ENCODE measurements at regions not wholly inside any gene's neighbourhood (a gene's known extent, or its start where the extent isn't known, plus 50 kb on each side); places are given as distances from the start of the nearest gene placed in this dataset.

DNA sequence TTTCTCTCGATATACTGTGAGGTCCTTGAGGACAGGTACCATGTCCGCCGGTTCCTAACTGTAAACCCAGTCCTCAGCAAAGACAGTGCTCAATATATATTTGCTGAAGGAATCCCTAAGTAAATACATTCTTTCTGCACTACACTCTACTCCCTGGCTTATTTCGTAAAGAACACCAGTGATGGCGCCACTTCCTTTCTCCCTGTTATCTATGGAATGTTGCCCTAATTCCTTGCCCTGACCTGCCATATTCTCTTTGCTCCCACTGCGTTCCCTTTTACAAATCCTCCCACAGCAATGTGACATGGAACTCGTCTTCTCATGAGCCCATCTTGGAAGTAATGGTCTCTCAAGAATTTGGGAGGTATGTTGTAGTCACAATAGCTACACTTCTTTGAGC is 507.4 kb upstream of the COBL start:
- no peak for TF ChIP-seq POLR2A (IDR thresholded peaks at IDR 0.05; ENCODE audit: low read depth, low read length)
- TF ChIP-seq, protein P1, sequence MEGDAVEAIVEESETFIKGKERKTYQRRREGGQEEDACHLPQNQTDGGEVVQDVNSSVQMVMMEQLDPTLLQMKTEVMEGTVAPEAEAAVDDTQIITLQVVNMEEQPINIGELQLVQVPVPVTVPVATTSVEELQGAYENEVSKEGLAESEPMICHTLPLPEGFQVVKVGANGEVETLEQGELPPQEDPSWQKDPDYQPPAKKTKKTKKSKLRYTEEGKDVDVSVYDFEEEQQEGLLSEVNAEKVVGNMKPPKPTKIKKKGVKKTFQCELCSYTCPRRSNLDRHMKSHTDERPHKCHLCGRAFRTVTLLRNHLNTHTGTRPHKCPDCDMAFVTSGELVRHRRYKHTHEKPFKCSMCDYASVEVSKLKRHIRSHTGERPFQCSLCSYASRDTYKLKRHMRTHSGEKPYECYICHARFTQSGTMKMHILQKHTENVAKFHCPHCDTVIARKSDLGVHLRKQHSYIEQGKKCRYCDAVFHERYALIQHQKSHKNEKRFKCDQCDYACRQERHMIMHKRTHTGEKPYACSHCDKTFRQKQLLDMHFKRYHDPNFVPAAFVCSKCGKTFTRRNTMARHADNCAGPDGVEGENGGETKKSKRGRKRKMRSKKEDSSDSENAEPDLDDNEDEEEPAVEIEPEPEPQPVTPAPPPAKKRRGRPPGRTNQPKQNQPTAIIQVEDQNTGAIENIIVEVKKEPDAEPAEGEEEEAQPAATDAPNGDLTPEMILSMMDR (conservative IDR thresholded peaks at IDR 0.05; ENCODE audit: low read depth, low read length): no peak
- no peak for TF ChIP-seq SMC3 (IDR thresholded peaks at IDR 0.05; ENCODE audit: low read depth, low read length)
- TF ChIP-seq, protein P2, sequence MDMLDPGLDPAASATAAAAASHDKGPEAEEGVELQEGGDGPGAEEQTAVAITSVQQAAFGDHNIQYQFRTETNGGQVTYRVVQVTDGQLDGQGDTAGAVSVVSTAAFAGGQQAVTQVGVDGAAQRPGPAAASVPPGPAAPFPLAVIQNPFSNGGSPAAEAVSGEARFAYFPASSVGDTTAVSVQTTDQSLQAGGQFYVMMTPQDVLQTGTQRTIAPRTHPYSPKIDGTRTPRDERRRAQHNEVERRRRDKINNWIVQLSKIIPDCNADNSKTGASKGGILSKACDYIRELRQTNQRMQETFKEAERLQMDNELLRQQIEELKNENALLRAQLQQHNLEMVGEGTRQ (IDR thresholded peaks at IDR 0.05; ENCODE audit: low read depth, low read length): no peak
- TF ChIP-seq CHD1 (IDR thresholded peaks at IDR 0.05; ENCODE audit: low read depth, low read length): no peak
- TF ChIP-seq RFX5 (IDR thresholded peaks at IDR 0.05; ENCODE audit: low read depth, low read length): no peak
- no peak for TF ChIP-seq RAD21 (IDR thresholded peaks at IDR 0.05; ENCODE audit: low read length)
- TF ChIP-seq CEBPB (IDR thresholded peaks at IDR 0.05; ENCODE audit: low read depth, low read length): no peak
- TF ChIP-seq NFE2L2 (IDR thresholded peaks at IDR 0.05; ENCODE audit: low read depth, low read length): no peak
